Activated CD4-positive, alpha-beta T cell treated with anti-CD3 and anti-CD28 coated beads, Interleukin-2, Interleukin-6, amounts not matched to agents 100 ng/mL and 50 ng/mL, durations not matched to agents 16 hours and 8 hours (primary cell): ENCODE measurements at regions not wholly inside any gene's neighbourhood (a gene's known extent, or its start where the extent isn't known, plus 50 kb on each side); places are given as distances from the start of the nearest gene placed in this dataset.

Experiments used
- DNase-seq: peaks from one replicate; pipeline ENCODE4 v3.0.0-alpha.2; 2020

DNA sequence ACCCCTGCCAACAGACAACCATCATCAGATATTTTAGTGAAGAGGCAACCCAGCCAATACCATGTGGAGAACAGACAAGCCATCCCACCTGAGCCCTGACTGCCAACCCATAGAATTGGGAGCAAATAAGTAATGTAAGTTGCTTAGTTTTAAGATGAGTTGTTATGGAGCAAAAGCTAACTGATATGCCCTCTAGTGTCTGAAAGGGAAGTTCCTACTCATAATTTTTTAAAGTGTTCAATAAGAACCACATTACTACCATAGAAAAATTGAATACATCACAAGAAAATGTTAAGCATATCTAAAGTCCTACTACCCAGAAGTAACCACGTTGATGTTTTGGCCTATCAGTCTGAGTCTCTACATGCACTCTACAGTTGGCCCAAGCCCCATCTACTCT is 50.8 kb upstream of the SLC36A4 start:
- DNase-seq, result peak; percentile 3

DNA sequence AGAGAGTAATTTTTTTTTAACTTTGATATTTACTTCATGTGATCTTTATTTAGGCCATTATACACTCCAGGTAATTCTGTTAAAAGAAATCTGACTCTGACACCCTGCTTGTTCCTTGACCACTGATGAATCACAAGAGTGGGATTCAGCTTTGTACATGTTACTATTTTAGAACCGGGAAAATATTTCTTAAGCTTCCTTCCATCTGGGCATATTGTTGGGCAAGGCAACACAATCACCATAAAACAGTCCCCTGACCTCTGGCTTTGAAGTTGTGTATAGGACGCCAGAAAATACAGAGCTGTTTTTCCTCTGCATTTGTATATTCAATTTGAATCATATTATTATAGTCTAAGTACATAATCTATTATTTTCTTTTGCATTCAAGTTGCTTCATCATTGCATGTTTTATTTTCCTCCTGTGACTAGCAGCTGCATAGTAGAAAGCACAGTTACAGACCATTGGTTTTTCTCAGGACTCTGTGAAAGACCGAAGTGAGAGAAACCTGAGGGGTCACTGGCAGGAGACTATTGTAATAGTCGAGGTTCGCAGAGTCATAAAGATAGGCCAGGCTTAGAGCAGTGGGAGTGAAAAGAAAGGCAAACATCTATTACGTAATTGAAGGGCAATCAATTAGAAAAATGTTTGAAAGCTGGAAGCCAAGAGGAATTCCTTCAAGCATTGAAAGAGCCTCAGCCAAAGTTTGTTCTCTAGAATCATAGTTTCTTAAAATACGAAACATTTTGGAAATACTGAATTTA is 51.8 kb upstream of the SLC36A4 start:
- no peak for DNase-seq

DNA sequence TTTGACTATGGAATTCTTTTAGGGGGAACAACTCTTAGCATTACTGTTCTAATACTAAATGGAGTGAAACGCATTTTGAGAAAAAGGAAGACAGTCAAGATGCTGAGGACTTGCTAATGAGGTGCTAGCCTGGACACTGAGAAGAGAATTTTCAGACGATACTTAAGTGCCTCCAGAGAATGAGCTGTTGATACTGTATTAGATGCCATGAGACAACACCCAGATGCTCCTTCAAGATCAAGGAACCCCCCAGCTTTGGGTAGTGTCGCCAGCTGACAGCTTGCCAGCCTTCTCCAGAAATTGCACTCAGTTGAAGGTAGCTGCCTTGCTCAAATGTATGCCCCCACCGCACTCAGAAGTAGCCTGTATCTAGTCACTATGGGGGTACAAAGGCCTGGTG is 52.5 kb upstream of the SLC36A4 start:
- DNase-seq, result no peak

DNA sequence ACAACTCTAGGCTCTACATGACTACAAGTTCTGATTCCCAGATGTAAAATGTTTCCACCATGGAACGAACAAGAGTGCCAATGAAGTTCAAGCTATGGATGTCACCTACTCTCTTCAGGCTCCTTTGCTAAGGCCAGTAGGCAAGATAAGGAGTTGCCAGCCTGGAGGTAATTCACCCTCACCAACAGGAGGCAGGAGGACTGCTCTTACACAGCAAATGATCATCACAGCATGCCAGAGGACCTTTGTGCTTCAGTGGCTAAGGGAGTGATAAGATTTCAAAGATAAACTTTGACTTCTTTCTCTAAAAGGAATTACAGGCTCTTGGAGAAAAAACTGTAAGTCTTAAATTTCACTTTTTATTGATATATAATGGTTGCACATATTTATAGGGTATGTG is 54.1 kb upstream of the SLC36A4 start:
- no peak for DNase-seq

DNA sequence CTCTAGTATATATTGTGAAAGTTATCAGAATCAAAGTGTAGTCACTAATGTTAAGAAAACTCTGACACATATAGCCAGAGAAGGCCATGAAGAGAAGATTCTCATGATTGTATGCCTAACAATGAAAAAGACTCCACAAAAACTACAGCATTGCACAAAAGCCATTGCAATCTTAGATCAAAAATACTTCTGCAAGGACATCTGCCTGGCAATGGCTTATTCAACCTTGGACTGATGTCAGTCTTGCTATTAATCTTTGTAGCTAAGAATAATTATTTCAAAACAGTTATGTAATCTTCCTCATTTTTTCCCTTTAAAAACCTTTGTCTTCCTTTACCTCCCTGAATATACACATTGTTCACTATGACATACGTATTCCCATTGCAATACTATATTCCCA is 55.3 kb upstream of the SLC36A4 start:
- no peak for DNase-seq

DNA sequence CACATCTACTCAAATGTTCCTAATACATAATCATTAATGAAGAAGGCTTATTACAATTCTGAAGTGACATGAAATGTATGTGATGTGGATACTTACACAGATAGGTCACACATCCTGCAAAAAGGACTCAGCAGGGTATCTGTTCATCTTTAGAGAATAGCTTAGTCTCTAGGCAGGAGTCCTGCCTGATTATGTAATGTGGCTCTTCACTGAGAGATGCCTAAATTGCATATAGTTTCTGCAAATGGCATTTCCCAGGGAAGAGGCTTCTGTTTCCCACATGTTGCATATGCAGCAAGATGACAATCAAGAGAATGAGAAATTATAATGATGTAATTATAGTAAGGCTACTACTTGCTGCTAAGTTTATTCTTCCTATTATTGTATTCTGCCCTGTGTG is 58.8 kb upstream of the SLC36A4 start:
- DNase-seq, result no peak

DNA sequence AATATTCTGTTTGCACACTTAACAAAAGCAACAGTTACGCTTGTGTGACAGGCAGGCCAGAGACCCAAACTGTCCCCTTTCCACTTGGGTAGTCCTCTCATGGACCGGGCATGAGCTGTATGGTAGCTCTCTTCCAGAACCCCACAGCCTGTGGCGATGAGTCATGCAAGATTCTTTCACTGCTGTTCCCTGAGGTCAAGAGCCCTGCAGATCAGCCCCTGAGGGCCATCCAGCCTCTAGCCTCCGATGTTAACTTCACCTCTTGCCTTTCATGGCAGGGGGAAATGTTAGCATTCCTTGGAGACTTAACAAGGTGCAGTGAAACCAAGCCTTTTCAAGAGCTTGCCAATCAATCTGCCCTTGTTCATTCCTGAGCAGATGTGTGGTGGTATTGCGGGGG is 63.2 kb upstream of the DEUP1 start:
- no peak for DNase-seq

DNA sequence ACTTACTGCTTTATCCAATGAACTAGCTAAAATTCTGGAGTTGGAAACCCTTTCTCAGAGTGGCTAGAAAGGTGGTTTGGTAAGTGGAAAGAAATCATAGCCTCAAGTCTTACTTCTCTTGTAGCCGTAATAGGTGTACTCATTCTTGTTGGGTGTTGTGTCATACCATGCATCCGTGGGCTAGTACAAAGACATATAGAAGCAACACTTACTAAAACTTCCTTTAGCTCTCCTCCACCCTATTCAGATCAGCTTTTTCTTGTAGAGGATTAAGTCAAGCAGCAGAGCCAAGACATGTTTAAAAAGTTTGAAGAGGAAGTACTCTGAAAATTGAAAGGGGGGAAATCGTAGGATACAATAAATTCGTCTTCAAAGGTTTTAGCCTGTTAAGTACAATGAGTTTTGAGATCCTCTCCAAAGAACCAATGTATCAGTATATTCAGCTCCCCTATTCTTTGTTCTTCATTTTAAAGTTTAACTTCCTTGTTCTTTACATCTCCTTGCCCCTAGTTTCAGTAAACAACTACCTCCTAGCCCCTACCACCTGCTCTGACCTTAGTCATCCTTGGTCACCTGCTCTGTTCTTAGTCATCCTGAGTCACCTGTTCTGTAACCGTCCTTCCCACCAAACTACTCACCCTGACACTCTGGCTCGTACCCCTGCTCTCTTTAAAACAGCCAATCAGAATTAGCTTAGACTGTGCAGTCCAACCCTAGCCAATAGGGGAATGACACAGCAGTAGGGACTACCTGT is 62.1 kb upstream of the DEUP1 start:
- no peak for DNase-seq

DNA sequence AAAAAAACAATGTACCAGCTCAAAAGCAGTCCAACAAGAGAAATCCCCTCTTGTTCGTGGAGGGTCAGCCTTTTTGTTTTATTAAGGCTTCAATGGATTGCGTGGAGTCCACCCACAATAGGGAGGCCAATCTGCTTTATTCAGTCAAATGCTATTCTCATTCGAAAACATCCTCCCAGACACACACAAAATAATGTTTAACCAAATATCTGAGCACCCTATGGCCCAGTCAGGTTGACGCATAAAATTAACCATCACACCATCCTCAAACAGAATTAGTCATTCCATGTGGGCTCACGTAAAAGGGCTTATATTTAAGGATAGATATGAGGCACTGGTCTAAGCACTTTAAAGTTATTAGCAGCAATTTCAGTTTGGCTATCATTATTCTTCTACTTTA is 58.9 kb upstream of the DEUP1 start:
- DNase-seq, result no peak

DNA sequence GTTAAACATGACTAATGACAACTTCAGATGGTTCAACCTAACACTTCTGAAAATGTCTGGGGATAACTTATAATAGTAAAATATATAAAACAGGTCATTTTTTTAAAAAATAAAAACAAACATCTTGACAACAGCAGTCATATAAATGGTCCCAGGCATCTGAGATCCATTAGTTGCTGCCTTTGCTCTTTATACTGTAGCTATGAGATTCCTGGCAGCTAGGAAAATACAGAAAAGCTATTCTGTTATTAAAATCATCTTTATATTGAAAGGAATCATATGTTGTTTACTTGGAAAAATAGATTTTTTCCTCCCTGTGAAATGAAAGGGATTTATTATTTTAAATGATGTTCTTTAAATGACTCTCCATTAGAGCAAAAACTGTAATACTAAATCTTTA is 55.7 kb upstream of the DEUP1 start:
- DNase-seq, result no peak

DNA sequence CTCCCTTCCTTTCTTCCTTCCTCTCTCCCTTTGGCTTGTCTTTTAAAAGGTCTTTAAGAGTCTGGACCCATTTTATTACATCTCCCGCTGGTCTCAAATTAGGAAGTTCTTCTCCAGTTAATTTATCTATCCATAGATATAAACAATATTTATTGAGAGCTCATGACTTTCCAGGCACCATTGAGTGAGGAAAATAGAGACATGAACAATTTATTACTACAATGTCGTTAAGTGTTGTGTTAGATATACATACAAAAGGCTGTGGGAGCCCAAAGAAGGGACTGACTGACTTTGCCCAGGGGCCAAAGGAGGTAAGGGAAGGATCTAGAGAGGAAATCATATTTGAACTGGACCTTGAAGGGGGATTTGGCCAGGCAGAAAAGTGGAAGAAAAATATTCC is 51.6 kb upstream of the DEUP1 start:
- no peak for DNase-seq

DNA sequence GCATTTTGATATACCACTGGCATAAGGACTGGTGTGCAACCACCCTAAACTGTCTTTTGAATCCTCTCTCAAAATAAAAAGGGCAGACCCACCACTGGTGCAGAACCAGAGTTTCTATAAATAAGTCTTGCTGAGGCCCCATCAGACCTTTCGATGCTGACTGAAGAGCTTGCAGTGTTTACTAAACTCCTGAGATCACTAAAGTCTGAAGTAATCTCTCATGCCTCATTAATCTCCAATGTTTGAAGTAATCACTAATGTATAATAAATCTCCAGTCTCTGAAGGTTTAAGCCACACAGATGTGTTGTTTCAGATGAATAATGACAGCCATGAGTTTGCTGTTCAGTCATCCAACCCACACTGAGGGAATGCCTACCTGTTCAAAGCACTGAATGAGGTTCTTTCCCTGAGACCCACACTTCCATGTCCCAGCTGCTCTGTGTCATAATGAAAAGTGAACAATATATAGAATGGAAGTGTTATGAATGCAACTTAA is 50.6 kb upstream of the DEUP1 start:
- no peak for DNase-seq
